GM18499 (cell line): ENCODE measurements at regions not wholly inside any gene's neighbourhood (a gene's known extent, or its start where the extent isn't known, plus 50 kb on each side); places are given as distances from the start of the nearest gene placed in this dataset.
"Not testable (repeated sequence)": the region's sequence is repeated elsewhere in the genome, so short reads cannot be mapped to it uniquely, and the experiment has no call there.

Experiments
- ATAC-seq: cut with Tn5 transposase; IDR thresholded peaks from one replicate; pipeline ENCODE4 v1.9.1; 2021; ENCODE audit warnings: moderate number of reproducible peaks; ENCODE audit not compliant: insufficient read depth, unreplicated experiment

DNA sequence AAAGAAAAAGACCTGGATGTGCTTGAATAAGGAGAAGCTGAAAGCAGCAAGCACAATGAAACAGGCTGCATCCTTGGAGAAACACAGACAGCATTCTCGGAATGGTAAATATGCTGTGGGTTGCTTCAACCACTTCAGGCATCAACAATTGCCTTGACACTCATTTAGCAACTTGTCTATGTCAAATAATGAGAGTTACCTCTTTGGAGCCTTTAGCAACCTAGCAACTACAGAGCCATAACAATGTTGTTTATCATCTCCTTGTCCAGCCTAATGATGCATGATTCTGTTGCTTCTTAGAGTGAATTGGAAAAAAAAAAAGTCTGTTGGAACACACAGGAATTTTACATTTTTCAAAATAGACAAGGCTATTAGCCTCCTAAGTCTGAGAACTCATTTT, 410.6 kb downstream of the PIK3C3 start:
- no peak for ATAC-seq

DNA sequence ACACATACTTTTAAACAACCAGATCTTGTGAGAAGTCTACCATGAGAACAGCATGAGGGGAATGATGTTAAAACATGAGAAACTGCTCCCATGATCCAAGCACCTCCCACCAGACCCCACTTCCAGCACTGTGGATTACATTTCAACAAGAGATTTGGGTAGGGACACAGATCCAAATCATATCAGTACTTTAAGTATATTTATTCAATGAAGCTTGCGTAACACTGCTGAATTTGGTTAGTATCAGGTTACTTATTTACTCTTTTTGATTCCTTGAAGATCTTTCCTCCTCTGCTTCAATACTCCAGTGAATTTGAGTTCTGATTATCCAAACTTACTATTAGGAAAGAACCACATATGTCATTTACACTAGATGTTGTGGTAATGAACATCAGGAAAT, 418.6 kb downstream of the PIK3C3 start:
- no peak for ATAC-seq

DNA sequence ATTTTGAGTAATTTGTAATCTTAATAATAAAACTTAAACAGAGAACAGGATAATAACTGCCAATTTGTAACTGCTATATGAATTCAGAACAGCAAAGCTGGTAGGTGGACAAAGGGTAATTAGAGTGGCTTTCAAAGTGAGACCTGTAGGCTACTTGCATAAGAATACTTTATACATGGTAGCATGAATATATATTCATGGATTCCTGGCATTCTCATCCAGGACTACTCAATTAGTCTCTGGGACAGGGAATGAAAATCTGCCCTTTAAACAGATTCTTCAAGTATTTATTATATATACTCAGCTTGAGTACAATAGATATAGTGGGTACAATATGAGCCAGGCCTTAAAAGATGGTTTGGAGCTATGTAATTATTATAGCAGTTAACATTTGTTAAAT, 419.9 kb downstream of the PIK3C3 start:
- ATAC-seq = no peak

DNA sequence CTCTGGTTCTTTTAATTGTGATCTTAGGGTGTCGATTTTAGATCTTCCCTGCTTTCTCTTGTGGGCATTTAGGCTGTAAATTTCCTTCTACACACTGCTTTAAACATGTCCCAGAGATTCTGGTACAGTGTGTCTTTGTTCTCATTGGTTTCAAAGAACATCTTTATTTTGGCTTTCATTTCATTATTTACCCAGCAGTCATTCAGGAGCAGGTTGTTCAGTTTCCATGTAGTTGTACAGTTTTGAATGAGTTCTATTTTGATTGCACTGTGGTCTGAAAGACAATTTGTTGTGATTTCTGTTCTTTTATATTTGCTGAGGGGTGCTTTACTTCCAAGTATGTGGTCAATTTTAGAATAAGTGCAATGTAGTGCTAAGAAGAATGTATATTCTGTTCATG, 423.8 kb downstream of the PIK3C3 start:
- ATAC-seq = not testable (repeated sequence)

DNA sequence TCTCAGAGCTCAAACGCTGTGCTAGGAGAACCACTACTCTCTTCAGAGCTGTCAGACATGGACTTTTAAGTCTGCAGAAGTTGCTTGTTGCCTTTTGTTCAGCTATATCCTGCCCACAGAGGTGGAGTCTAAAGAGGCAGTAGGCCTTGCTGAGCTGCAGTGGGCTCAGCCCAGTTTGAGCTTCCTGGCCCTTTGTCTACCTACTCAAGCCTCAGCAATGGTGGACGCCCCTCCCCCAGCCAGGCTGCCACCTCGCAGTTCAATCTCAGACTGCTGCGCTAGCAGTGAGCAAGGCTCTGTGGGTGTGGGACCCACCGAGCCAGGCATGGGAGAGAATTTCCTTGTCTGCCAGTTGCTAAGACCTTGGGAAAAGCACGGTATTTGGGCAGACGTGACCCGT, 426.2 kb downstream of the PIK3C3 start:
- not testable (repeated sequence) for ATAC-seq

DNA sequence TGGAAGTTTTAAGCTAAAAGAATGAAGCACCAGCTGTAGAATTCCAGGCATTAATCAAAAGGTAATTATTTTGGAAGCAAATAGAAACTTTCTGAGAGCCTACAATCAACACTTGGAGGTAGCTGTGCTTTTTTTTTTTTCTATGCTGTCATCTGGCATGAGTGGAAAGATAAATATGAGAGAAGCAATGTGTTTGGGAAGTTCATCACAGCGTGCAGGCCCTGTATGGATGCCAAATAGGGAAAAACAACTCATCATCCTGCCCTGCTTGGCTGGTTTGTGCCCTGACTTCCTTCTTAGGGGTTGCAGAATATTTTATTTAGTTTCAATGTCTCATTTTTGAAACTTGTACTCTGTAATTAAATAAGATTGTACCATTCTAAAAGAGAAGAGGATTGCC, 437.4 kb downstream of the PIK3C3 start:
- no peak for ATAC-seq

DNA sequence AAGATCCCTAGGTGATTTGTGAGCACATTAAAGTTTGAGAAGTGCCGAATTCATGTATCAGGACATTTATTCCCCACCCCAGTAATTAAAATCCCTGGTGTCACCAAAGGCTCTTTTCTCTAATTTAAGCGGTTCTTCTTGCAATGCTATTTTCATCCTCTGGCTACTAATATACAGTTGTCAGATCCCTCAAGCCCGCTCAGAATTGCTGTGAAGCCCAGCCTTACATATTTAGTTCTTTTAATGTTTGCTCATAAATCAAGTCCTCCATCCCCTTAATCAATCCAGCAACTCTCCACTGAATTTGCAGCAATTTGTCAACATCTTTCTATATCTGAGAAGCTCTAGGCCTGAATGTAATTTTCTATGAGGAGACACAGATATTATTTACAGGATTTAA, 437.9 kb downstream of the PIK3C3 start:
- ATAC-seq = no peak

DNA sequence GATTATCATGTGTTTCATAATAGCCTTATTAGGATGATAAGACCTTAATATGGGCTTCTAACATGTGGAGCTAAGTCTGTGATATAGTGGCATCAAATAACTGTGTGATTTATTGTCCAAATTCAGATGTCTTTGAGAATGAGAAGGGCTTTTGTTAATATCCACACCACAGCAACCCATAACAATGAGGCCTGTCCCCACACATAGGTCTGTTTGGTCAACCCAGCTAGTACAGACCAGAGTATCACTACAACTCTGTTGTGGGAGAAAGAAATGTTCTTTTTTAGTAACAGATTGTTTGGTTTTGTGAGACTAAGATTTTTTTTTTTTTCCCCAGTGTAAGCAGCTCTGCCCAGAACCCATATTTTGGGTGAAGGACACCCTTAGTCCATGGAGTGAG, 439.2 kb downstream of the PIK3C3 start:
- ATAC-seq = no peak

DNA sequence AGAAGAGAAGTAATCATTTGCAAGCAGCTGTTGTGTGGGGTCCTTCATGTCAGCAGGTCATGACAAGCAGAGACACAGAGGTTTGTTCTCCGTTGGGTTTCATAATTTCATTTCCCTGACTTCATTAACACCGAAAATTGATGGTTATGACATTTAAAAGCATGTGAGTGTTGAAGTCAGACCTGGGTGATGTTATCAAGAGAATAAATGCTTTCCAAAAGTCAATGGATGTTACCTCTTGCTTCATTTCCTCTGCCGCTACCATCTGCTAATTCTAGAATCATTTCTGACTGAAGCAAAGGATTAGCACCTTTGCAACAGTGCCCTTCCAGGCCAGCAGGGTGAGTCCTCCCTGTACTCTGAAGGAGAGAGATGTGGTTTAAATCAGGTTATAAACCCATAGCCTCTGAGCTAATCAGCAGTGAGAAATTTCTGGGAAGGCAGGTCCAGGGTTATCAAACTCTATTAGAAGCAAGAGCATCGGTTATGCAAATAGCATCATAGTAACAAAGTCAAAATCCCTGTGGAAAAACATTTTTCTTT, 446.2 kb downstream of the PIK3C3 start:
- no peak for ATAC-seq

DNA sequence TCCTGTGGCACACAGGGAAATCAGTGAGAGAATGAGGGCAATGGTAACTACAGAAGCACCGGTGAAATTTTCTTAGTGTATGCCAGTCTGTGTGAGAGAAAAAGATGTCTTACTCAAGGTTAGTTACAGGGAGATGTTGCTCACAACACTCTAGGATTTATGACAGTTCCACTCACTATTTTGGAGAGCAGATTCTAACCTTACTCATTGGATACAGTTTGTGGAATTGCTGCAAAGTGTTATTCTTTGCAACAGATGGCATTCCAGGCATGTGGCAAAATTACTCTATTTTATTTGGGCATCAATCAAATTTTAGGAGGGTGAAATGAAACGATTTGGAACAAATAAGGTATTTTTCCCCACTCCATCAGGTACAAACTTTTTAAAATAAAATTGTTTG, 449.1 kb downstream of the PIK3C3 start:
- ATAC-seq = no peak

DNA sequence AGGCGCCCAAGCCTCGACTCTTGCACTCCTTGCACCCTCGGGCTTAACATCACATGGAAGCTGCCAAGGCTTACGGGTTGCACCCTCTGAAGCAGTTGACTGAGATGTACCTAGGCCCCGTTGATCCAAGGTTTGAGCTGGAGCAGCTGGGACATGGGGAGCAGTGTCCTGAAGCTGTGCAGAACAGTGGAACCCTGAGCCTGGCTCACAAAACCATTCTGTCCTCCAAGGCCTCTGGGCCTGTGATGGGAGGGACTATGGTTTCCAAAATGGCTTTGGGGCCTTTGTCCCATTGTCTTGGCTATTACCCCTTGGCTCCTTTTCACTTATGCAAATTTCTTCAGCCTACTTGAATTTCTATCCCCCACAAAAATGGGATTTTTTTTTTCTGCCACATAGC, 454.0 kb downstream of the PIK3C3 start:
- ATAC-seq = no peak

DNA sequence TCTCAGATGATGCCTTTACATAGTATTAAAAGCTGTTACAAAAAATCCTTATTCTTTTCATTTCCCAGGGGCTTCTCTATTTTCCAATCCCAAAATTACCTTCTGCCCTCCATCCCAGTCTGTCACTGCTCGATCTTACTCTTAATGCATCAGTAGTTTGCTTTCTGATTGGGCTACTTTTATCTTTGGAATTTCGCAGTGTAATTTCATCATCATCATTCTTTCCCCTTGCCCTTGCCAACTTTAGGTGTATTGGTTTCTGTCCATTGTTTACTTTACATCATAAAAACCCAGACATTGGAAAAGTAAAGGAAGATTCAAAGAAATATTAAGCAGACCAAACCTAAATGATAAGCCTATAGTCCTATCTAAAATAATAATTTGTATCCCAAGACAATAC, 457.2 kb downstream of the PIK3C3 start:
- no peak for ATAC-seq

DNA sequence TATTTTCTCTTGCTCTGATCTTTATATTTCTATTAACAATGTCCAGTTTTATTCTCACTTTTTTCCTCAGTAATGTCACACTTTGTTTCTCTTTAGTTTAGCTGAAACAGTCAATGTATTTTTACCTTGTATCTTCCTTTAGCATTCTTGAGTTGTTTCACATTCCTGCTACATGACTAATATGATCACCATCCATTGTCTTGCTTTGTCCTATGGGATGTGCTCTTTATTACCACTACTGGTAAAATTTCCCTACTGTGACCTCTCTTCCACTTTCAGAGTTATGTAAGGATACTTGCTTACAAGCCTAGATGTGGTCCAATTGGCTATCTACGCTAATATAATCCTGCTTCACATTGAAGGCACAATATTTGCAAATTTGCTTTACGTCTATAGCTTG, 457.9 kb downstream of the PIK3C3 start:
- no peak for ATAC-seq

DNA sequence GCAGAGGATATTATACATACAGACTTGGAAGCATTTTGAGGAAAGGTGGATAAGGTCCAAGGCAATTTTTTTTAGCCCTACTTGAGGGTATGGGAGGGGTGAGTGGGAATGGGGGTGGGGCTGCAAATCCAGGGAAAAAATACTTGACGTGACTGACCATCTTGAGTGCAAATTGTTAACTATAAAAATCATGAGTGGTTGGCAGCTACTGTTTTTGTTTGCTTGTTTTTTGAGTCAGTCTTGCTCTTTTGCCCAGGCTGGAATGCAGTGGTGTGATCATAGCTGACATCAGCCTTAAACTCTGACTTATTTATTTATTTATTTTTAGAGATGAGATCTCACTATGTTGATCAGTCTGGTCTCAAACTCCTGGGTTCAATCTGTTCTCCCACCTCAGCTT, 458.8 kb downstream of the PIK3C3 start:
- ATAC-seq = no peak

DNA sequence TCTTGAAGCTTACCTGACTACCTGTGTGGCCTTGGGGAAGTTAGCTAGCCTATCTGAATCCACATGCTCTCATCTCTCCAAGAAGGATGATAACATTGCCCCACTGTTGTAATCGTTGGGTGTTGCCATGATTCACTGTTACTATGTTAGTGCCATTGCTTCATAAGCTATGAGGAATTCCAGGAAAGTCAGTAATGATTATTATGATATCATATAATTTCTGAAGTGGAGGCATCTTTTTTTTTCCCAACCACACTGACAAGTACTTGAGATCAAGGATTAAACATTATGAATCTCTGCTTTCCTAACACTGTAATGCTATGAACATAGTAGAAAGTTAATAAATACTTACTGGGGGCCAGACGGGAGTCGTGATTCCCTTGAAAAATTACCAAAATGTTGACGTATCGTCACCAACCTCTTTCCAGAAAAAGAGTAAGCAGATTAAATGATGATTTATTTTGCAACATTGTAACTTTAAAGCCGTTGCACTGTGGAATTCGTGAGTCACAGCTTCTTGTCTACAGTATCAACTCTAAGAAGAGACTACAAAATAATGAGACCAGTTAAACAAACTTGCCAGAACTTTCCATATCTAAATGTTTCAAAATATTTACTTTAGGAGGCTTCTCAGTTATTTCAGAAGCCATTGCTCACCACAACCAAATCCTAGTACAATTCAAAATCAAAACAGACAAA, 459.9 kb downstream of the PIK3C3 start:
- no peak for ATAC-seq

DNA sequence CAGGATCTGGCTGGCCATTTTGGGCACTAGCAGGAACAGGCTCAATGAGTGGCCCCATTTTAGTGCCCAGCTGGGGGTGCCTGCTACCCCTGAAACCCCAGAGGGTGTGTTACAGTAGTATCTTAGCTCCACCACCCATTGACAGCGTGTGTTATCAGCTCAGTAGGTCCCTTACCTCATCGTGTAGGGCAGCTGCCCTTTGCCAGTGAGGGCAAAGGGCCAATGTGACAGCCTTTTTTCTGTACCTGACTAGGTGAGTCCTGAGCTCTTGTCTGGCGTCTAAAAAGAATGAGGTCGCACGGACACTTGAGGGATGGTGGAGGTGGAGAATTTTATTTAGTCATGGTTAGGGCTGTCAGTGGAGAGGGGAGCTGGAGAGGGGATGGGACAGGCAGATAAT, 462.2 kb downstream of the PIK3C3 start:
- ATAC-seq = no peak

DNA sequence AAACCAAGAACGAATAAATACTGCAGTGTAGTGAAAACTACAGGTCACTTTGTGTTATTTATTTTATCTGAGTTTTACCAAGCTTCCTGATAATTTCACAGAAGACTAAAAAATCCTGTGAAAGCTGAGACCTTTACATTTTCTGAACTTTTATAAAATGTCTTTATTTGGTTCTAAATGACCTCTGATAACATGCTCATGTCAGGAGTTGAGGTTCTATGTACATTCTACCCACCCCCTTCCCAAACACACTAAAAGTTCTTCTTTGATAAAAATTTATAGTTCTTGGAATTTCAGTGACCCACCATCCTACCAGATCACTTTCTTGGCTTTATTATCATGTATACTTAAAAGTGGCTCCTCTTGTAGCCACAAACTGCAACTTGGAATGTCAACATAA, 463.1 kb downstream of the PIK3C3 start:
- no peak for ATAC-seq

DNA sequence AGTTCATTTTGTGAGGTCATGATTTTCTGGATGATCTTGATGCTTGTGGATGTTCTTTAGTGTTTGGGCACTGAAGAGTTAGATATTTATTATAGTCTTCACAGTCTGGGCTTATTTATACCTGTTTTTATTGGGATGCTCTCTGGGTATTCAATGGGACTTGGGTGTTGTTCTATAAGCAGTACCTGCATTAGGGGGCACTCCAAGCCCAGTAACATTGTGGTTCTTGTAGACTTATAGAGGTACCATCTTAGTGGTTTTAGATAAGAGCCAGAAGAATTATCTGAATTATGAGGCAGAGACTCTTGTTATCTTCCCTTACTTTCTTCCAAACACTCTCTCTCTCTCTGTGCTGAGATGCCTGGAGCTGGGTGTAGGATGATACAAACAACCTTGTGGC, 470.0 kb downstream of the PIK3C3 start:
- no peak for ATAC-seq

DNA sequence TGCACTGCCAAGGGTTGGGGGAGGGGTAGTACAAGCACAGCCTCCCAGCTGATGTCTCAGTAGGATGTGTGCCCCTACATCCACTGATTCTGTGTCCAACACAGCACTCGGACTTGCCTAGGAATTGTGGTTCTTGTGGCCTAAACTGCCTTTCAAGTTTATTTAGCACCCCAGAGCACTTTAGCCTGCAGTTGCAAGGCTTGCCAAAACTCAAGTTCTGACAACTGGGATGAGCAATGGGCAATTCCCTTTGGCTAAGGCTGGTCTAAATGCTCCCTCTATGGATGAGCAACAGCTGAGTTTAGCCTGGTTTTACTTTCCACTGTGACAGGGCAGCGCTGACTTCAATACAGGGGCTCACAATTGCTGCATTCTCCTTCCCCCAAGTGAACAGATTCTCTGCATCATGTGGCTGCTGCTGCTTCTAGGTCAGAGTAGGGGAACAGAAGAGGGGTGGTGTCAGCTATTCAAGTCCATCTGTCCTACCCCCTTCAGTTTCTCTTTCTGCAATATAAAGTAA, 471.5 kb downstream of the PIK3C3 start:
- no peak for ATAC-seq

DNA sequence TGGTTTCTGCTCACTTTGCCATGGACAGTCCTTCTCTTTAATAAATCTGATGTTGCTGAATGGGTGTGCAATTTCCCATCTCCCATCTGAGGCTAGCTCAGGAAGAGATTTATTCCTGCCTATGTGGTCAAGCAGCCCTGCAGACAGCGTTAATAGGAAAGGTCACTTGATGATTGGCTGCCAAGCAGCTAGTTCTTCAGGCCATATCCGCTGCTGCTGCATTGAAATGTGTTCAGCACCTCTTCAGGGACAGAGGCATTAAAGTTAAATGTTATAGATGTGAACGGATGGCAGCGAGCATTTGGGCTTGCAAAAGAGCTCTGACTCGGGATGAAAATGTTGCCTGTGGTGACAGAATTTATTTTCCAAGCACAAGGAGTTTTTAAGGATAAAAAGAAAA, 474.2 kb downstream of the PIK3C3 start:
- no peak for ATAC-seq

DNA sequence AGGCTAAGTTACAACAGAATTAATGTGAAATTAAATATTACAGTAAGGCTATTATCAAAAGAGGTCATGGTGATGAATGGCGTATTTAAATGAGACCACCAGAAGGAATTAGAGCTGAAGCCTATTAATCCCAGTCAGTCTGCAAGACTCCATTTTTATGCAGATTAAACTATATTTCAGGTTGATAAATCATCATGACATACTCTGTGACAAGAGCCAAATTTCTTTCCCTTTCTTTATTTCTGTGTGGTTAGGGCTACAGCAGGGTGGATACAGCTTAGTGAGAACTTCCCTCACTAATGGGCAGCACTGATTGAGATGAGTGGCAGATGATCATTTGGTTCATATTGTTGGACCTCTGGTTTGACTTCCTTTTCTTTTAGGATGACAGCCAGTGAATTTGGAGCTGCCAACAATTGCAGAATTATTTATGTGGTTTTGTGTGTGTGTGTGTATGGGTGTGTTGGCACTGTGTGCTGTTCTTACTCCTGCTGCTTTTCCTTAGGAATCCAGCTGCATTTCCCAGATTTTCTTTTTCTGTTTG, 481.3 kb downstream of the PIK3C3 start:
- ATAC-seq = no peak

DNA sequence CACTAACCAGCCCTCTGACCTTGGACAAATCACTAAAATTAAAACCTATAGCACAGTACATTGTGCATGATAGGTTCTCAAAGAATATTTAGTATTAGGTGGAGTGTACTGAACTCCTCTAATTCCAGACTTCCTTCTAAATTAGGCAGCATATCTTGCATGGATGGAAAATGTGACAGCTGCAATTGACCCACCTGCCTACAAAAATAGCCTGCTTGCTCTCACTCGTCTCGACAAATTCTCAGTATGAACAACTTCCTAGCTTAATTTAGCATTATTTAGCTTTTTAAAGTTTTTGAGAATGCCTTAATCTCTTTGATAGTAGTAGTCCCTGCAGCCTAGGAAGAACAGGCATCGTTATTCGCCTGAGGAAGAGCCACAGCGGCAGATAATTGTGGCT, 482.0 kb downstream of the PIK3C3 start:
- no peak for ATAC-seq
